KOPT-K1 (cell line): ENCODE measurements at regions not wholly inside any gene's neighbourhood (a gene's known extent, or its start where the extent isn't known, plus 50 kb on each side); places are given as distances from the start of the nearest gene placed in this dataset.

Experiments used
- H3K27ac ChIP-seq: fragments of 200-600 bp; sonication (generic); 2 replicates; pipeline ENCODE4 v1.5.1; 2016; ENCODE audit warnings: antibody characterized with exemption, mild to moderate bottlenecking, low read depth, low read length; ENCODE audit not compliant: poor library complexity, severe bottlenecking
- H3K36me3 ChIP-seq: fragments of 200-600 bp; sonication (generic); 2 replicates; pipeline ENCODE4 v1.5.1; 2017; ENCODE audit warnings: antibody characterized with exemption, mild to moderate bottlenecking, low read length, moderate library complexity; ENCODE audit not compliant: insufficient read depth
- H3K9me3 ChIP-seq: fragments of 200-600 bp; sonication (generic); 2 replicates; pipeline ENCODE4 v1.5.1; 2017; ENCODE audit warnings: antibody characterized with exemption, low read length, mild to moderate bottlenecking; ENCODE audit not compliant: insufficient read depth, poor library complexity, severe bottlenecking

DNA sequence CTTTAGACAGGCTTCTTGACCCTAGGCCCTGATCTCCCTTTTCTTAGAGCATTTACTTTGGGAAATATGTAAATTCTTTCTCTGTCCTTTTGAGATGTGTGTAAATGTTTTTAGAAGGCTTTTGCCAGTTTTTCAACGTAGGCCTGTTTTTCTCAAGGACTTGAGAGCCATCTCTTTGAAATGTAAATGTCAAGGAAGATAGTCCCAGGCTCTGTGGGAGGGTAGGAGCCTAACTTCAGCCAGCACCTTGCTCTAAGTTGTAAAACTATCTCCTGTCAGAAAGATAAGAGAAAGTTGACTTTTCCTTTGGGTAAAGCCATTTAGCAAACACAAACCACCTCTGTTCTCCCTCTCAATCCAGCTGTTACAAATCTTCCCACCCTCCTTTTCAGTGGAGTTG lies 219.8 kb downstream of the RPS29 start:
- Histone ChIP-seq H3K9me3 (no peaks in the 10 kb centered on the region), H3K36me3 (no peaks in the 10 kb centered on the region), H3K27ac (no peak overlapping the region)

DNA sequence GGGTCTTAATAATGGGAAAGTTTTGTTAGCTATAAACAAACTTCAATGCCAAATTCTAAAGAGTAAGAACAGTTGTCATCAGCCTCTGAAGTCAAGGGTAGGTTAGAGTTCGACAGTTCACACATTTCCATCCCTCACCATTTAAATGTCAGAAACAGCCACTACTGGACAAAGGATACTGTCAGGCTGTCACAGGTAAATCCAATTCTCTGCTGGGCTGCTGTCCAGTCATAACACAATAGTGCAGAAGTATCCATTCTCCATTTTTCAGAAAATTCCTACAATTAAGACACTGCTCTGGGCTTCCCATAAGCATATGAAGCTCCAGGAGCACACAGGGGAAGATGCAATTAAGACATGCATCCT lies 221.4 kb downstream of the RPS29 start:
- no peak overlapping the region for H3K27ac ChIP-seq
- H3K36me3 ChIP-seq: no peaks in the 10 kb centered on the region
- H3K9me3 ChIP-seq: no peaks in the 10 kb centered on the region

DNA sequence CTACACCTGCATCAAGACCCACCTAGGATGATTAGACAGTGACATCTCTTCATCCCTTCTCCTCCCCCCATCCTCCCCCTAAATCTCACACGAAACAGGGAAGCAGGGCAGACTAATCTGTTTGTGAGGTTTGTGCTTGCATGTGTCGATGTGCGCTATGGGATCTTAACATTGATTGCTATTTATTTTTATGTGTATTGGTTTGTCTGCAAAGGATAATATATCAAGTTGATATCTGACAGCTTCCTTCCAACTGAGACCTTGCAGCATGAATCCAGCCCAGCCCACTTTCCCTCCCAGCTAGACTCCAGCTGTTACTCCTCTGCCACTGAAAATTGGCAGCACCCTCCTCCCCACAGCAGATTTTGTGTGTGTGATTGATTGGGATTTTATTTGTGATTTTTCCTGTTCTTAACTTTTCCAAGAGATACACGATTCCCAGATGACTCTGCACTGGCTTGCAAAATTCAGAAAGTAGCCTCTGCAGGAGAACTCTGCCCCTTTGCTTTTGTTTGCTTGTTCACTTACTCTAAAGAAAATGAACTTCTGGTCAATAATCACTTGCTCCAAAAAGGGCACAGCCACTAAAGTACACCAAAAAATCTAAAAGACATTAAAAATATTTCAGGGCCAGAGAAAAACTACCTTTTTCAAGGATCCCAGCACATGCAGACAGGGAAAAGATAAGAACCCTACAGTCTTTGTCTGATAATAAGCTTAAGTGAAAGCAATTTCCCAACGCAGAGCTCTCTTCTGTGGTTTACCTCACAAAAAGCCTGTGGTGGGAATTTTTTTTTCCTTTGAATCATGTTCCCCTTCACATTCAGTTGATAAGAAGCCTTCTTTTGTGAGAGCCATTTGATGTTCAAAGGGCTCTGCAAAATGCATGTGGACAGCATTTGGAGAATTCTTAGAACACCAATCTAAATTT lies 222.1 kb downstream of the RPS29 start:
- Histone ChIP-seq H3K36me3 (no peaks in the 10 kb centered on the region), H3K9me3 (no peaks in the 10 kb centered on the region), H3K27ac (no peak overlapping the region)

DNA sequence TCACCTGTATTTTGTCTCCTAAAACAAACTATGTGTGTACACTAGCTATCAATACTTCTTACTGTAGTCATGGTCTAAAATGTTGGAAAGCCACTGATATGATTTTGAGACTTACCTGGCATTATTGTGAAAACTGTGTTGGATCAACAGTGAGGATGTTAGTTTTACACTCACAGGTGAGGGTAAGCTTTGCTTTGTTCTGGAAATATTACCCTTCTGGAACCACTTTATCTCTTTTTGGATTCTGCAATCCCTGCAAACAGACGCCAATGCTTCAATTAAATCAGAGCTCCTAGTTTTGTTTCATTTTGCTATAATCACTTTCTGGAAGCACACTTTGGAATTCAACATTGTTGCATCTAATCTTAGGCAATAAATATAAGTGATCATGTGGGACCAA lies 223.3 kb downstream of the RPS29 start:
- H3K36me3 ChIP-seq: no peaks in the 10 kb centered on the region
- H3K27ac ChIP-seq: no peak overlapping the region
- H3K9me3 ChIP-seq: no peaks in the 10 kb centered on the region

DNA sequence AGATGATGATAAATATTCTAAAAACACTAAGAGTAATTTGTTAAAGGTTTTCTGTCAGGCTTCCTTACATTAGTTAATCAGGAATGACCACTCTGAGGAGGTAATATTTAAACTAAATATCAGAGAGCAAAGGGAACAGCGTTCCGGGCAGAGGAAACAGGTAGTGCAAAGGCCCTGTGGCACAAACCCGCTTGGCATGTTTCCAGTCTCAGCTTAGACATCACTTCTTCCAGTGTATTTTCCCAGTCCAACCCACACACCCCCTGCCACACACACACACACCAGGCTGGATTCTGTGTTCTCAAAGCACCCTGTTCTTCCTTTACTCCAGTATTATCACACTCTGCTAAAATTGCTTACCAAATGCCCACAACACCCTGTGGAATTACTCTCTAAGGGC lies 247.1 kb downstream of the RPS29 start:
- Histone ChIP-seq H3K36me3 (no peaks in the 10 kb centered on the region), H3K9me3 (no peaks in the 10 kb centered on the region), H3K27ac (no peak overlapping the region)

DNA sequence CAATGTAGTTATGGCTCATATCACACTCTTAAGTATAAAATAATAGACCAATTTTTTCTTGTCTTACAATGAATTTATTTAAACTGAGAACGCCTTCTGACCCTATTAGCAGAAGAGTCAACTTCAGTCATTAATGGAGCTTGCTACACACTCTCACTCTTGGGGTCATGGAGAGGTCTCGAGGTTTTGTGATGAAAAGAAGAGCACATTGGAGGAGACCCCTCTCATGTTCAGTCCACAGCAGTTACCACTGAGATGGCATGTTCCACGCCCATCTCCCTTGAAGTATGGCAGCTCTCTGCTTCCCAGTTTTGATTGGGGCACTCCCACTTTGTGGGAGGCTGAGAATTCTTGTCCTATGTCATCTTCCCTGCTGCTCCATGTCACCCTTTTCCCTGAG lies 266.4 kb downstream of the RPS29 start:
- Histone ChIP-seq H3K36me3 (no peaks in the 10 kb centered on the region), H3K27ac (no peak overlapping the region), H3K9me3 (no peaks in the 10 kb centered on the region)

DNA sequence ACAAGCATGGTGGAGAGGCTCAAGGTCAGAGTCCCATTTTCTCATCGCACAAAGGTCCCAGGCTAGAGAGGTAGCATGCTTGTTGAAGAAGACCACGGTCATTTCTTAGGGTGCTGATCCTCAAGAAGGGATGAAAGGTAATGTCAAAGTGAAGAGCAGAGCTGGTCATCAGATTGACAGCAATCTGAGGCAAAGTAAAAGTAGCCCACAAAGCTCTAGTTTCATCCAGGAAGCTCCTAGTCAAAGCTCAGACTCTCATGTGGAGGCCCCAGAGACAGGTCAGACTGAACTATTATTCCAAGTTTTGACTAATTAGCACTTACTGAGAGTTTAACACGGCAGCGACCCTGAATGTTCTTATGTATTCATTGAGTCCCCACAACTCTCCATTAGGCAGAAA lies 270.6 kb downstream of the RPS29 start:
- Histone ChIP-seq H3K27ac (no peak overlapping the region), H3K9me3 (no peaks in the 10 kb centered on the region)

DNA sequence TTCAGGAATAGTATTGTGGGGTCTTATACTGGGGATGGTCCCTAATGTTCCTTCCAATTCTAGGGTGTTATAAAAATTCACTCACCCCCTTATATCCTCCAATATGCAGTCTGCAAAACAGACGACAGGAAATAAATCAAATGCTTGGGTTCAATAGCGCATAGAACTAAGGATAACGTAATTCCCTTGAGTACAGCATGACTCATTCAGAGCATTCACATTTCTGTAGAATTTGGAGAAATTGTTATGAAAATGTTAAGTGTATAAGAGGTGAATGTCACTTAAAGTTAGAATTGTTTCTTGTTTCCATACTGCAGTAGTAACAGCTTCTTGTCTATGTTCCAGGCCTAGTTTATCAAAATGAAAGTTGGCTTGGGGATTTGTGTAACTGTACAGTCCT lies 271.4 kb downstream of the RPS29 start:
- no peak overlapping the region for H3K27ac ChIP-seq
- H3K36me3 ChIP-seq: no peaks in the 10 kb centered on the region
- H3K9me3 ChIP-seq: no peaks in the 10 kb centered on the region

More for the DNA sequence above, 270.6 kb downstream of the RPS29 start:
- H3K36me3 ChIP-seq: no peaks in the 10 kb centered on the region

DNA sequence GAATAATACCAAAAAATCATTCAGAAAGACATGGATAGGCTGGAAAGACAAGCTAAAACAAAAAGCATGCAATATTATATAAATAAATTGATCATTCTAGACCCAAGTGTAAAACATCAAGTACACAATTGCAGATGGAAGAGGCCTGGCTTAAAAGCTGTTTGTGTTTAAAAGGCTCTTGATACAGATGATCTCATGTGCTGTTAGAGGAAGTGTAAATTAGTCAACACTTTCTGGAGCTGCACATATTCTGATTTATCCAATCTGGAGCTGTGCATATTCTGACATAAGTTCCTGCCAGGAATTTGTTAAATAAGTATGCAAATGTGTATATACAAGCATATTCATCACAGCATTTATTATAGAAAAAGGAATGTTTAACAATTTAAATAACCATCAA lies 273.1 kb downstream of the RPS29 start:
- Histone ChIP-seq H3K9me3 (no peaks in the 10 kb centered on the region), H3K36me3 (no peaks in the 10 kb centered on the region), H3K27ac (no peak overlapping the region)

DNA sequence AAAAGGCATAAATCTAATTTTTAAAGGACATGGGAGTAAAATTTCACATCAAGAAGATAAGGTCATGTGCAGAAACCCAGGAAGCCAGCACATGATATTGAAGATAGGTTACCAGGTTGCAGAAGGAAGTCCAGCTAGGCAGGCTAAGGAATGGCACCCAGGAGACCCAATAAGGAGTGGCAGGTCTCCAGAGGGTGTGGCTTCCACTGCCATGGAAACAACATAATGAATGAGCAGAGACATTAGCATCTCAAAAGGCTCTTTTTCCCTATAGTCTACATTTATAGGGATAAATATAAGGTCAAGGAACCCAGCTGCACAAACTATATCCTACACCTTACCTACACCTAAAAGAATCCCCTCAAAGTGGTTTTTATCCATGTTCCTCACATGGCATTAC lies 275.9 kb downstream of the RPS29 start:
- no peaks in the 10 kb centered on the region for H3K36me3 ChIP-seq
- no peaks in the 10 kb centered on the region for H3K9me3 ChIP-seq
- no peak overlapping the region for H3K27ac ChIP-seq

DNA sequence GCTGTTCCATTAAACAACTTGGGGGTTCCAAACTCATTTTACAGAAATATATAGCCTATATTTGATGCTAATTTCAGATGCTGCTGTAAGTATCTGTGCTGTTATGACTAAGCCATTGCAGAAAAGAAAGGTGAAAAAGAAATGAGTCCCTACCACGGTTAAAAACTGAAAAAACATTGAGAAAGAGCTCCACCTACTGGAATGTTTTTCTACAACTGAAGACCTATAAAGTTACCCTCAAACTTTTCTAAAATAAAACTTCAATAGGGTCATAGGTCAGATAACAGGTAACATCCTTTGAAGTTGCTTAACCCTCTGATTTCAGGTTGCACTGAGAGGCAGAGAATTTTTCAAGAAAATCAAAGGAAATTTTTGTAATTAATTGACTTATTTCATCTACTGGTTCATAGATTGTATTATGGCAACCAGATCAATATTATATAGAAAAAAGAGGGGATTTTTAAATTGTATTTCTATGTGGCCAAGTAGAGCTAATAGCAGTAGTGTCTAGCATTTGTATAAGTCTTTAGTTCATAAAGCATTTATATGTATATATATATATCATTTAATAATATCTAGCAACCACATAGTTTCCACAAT lies 279.9 kb downstream of the RPS29 start:
- Histone ChIP-seq H3K27ac (no peak overlapping the region), H3K9me3 (no peaks in the 10 kb centered on the region), H3K36me3 (no peaks in the 10 kb centered on the region)

DNA sequence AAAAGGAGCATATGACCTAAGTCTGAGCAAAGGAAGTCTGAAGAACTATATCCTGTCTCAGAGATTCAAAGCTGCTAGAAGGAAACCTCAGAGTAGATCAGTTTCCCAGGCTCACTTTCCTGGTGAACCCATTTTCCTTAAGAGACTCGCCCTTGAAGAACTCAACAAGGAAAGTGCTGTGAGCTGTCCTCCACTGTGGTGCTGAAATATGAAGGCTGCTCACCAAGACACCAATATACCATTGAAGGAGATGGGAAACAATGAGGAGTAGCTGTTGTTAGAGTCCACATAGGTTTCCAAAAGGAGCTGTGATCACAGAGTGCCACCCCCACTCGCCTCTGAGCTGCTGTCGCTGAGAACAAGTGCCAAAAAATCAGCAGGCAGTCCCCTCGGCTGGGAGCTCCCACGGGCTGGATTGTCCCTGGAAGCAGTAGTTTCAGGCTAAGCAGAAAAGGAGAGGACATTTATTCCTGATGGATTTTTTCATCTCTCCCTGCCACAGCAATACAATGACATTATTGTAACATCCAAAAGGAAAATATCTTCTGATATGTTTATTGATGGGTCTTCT lies 282.1 kb downstream of the RPS29 start:
- no peaks in the 10 kb centered on the region for H3K9me3 ChIP-seq
- H3K27ac ChIP-seq: no peak overlapping the region
- no peaks in the 10 kb centered on the region for H3K36me3 ChIP-seq

DNA sequence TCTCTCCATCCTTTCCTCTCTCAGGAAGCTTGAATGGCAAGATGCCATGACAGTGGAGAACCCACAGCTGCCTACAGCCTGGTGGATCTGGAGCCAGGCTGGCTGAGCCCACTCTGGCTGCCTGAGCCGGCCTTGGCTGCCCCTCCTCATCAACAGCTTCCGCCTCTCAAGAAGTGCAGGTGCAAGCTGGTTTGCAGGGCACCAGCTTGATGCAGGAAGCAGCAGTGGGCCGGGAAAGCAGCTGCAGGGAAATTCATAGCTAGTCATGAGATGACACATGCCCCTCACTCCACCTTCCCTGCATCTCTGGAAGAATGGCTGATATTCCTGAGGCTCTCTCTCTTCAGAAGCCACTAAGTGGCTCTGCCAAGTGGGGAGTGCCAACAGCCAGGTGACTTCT lies 289.1 kb downstream of the RPS29 start:
- no peak overlapping the region for H3K27ac ChIP-seq
- no peaks in the 10 kb centered on the region for H3K36me3 ChIP-seq
- H3K9me3 ChIP-seq: no peaks in the 10 kb centered on the region

DNA sequence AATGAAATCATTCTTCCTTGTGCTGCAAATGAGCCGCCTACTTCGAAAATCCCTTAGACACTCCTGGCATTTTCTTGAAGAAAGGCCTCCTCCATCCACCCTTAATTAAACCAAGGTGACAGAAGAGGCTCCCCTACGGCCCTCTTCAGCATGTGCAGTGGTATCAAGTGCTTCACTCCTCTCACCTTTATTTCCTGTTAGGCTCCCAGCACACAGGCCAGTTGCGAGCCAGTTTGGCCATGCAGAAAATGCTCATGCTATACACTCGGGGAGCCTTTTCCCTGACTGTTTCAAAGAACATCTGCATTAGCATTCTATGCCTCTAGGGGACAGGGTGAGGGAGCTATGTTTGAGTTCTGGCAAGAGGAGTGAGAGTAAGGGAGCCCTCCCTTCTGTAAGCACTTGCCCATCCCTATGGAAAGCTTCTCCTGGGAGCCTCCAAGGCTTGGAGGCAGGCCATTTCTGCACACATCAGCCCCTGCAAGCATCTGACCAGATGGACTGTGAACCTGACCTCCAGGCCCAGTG lies 291.5 kb downstream of the RPS29 start:
- no peak overlapping the region for H3K27ac ChIP-seq
- no peaks in the 10 kb centered on the region for H3K36me3 ChIP-seq
- H3K9me3 ChIP-seq: no peaks in the 10 kb centered on the region

DNA sequence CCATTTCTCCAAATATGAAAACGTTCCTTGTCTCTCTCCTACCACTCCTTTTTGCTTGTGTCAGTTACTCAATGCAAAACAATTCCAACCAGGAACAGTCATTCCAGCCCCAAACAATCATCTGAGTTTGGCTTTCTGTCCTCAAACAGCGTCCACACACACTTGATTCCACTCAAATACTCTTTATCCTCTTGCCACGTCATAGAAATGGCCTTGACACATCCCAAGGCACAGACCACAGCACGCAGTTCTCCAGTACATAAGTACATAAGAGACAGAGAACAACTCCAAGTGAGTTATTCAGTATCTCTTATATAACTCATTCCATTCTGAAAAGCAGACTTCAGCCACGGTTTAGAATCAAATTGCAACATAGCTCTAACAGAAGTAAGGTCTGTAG lies 299.2 kb downstream of the RPS29 start:
- H3K27ac ChIP-seq: no peak overlapping the region
- no peaks in the 10 kb centered on the region for H3K36me3 ChIP-seq
- H3K9me3 ChIP-seq: no peaks in the 10 kb centered on the region
